ENCODE measurements at regions not wholly inside any gene's neighbourhood (a gene's known extent, or its start where the extent isn't known, plus 50 kb on each side); places are given as distances from the start of the nearest gene placed in this dataset.

DNA sequence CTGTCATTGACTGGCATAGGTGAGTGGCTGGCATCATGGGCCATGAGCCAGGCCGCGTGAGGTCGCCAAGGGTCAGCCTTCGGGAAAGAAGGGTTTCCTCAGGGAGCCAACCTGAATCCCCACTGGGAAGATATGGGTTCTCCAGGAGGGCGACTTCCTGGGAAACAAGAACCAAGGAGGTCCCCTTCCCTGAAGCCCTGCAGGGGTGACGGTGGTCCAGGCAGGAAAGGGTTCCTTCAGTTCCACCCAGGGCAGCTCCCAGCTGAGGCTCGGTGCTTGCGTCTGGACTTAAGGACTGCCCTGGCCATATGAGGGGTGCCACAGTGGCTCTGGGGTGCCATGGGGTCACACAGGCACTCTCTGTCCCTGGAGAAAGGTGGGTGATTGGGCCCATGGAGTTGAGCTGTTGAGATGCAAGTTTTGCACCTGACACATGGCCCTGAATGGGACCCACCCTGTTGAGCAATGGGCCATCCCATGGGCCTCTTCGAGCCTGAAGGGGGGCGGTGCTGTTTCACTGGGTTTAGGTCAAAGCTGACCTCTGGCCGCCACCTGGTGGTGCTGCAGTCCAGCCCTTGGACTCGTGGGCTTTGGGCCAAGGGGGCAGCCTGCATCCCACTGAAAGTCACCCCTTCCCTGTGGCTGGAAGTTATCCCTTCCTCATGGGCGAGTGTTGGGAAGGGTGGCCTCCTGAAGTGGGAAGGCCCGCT lies 228.1 kb downstream of the SNRPN start:
- DNase-seq: peak; percentile 39

DNA sequence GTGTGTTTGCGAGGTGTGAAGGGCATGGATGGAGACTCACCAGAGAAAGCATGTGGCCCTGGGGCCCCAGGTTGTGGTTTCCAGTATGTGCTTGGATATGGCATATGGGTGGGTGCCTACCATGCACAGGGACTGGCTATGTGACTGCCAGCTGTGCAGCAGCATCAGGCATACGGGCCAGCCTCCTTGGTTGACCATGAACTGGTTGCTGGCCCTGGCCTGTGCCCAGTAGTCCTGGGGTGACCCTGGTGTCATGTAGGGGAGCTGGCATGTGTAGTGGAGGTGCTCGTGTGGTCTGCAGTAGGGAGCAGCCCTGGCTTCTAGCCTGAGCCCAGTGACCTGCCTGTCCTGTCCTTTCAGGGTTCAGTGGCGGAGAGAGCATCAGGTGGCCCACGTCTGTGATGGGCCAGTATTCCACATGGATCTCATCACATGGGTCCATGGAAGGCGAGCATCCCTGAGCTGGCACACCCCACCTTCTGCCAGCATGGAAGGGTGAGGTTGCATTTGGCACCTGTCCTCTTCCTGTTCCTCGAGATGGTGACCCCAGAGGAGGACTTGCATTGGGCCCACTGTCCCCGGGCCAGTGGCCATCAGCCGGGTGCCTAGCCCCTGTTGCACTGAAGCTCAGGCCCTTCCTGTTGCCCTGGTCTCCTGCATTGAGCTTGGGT lies 228.9 kb downstream of the SNRPN start:
- DNase-seq: peak; percentile 53

DNA sequence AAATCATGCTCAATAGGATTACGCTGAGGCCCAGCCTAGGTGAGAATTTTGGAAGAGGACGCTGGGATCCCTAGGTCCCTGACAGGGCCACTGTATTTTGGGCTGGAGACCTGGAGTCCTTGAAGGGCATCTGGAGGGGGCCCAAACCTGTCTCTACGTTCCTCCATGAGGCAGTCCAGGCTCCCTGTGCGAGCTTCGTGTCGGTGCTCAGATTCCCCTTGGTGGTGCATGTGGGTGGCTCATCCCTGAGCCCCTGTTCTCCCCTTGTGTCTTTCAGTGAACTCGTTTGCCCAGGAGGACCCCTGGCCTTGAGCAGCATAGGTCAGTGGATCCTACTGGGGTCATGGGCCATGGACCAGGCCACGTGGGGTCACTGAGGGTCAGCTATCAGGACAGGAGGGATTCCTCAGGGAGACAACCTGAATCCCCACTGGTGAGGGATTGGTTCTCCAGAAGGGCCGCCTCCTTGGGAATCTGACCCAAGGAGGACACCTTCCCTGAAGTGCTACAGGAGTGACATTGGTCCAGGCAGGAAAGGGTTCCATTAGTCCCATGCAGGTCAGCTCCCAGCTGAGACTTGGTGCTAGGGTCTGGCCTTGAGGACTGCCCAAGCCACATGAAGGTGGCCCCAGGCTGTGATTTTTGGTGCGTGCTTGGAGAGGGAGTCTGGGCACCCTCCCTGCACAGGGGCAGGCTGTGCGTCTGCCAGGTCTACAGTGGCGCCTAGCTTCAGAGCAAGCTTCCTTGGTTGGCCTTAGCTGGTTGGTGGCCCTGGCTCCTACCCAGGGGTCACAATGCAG lies 229.8 kb downstream of the SNRPN start:
- peak; percentile 50 for DNase-seq

DNA sequence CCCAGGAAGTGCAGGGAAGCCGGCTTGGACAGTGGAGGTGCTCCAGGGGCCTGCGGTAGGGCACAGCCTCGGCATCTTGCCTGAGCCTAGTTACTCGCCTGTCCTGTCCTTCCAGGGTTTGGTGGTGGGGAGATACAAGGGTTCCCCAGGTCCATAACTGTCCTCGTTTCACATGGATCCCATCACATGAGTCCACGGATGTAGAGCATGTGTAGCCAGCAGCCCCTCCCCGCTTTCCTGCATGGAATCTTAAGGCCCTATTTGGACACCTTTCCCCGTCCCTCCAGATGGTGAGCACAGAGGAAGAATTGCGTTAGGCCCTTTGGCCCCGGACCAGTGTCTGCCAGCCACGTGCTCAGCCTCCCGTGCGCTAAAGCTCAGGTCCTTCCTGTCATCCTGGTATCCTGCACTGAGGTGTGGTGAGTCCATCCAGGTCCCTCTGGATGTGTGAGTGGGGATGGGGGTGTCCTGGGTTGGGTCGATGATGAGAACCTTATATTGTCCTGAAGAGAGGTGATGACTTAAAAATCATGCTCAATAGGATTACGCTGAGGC lies 230.4 kb downstream of the SNRPN start:
- DNase-seq: peak; percentile 43

DNA sequence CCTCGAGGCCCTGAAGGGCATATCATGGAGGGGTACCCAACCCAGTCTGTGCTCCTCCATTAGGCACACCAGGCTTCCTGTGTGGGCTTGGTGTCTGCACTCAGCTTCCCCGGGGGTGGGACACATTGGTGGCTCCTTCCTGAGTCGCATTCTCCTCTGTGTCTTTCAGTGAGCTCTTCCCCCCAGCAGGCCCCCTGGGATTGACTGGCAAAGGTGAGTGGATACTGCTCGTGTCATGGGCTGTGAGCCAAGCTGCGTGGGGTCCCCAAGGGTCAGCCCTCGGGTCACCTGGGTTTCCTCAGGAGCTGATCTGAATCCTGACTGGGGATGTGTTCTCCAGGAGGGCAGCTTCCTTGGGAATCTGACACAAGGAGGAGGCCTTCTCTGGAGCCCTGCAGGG lies 231.0 kb downstream of the SNRPN start:
- no peak for DNase-seq

DNA sequence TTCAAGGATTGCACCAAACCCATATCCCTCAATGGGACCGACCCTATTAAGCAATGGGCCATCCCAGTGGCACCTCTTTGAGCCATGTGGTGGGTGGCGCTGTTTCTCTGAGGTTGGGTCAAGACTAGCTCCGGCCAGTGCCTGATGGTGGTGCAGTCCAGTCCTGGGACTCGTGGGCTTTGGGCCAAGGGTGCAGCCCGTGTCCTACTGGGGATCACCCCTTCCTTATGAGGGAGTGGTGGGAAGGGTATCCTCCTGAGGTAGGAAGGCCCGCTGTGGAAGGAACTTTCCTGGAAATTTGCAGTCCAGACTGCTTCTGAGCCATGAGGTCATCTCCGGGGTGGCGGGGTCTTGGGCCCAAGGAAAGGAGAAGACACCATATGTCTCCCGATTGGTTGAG lies 231.6 kb downstream of the SNRPN start:
- peak; percentile 44 for DNase-seq

DNA sequence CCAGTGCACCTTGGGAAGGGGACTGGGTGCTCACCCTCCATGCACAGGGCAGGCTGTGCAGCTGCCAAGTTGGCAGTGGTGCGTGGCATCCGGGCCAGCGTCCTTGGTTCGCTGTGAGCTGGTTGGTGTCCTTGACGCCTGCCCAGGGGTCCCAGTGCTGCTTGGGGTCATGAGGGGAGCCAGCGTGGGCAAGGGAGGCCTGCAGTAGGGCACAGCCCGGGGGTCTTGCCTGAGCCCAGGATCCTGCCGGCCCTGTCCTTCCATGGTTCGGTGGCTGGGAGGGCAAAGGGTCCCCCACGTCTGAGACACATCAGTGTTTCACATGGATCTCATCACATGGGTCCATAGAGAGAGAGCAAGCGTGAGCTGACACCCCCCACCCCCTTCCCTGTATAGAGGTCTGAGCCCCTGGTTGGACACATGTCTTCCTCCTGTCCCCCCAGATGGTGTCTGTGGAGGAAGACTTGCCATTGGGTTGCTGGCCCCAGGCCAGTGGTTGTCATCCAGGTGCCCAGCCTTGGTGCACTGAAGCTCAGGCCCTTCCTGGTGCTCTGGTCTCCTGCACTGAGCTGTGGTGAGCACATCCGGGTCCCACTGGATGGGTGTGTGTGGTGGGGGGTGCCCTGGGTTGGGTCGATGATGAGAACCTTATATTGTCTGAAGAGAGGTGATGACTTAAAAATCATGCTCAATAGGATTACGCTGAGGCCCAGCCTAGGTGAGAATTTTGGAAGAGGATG lies 232.3 kb downstream of the SNRPN start:
- DNase-seq: no peak

DNA sequence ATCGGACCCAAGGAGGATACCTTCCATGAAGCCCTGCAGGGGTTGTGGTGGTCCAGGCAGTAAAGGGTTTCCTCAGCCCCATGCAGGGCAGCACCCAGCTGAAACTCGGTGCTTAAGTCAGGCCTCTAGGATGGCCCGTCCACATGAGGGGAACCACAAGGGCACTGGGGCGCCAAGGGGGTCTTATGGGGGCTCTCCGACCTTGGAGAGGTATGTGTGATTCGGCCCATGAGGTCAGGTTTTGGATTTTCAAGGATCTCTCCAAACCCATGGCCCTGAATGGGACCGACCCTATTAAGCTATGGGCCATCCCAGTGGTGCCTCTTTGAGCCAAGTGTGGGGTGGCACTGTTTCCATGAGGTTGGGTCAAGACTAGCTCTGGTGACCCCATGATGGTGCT lies 233.3 kb downstream of the SNRPN start:
- DNase-seq: no peak

DNA sequence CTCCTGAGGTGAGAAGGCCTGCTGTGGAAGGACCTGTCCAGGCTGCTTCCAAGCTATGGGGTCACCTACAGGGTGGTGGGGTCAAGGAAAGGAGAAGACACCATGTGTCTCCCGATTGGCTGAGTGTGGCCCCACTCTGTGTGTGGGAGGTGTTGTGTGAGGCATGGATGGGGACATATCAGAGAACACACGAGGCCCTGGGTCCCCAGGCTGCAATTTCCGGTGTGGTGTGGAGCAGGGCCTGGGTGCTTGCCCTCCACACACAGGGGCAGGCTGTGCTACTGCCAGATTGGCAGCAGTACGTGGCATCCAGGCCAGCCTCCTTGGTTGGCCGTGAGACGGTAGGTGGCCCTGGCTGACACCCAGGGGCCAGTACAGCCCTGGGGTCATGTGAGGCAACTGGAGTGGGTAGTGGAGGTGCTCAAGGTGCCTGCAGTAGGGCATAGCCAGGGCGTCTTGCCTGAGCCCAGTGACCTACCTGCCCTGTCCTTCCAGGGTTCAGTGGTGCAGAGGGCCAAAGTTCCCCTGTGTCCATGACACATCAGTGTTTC lies 233.8 kb downstream of the SNRPN start:
- no peak for DNase-seq

DNA sequence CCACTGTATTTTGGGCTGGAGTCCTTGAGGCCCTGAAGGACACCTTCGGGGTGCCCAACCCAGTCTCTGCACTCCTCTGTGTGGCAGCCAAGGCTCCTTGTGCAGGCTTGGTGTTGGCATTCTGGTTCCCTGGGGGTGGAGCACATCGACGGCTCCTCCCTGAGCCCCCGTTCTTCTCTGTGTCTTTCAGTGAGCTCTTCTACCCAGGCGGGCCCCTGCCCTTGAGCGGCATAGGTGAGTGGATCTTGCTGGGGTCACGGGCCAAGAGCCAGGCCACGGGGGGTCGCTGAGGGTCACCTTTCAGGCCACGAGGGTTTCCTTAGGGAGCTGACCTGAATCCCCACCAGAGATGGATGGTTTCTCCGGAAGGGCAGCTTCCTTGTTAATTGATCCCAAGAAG lies 234.8 kb downstream of the SNRPN start:
- no peak for DNase-seq

DNA sequence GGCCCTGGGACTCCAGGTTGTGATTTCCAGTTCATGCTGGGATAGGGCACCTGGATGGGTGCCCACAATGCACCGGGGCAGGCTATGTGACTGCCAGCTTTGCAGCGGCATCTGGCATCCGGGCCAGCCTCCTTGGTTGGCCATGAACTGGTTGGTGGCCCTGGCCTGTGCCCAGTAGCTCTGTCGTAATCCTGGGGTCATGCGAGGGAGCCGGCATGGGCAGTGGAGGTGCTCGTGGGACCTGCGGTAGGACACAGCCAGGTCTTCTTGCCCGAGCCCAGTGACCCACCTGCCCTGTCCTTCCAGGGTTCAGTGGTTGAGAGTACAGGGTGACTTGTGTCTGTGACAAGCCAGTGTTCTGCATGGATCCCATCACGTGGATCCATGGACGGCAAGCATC lies 237.9 kb downstream of the SNRPN start:
- DNase-seq: no peak

DNA sequence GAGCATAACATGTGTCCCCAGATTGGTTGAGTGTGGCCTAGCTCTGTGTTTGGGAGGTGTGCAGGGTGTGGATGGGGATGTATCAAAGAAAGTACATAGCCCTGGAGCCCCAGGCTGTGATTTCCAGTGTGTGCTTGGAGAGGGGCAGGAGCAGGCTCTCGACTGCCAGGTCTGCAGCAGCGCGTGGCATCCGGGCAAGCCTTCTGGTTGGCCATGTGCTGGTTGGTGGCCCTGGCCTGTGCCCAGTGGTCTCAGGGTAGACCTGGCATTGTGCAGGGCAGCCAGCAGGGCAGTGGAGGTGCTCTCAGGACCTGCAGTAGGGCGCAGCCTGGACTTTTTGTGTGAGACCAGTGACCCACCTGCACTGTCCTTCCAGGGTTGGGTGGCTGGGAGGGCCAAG lies 231.5 kb downstream of the UBE3A start:
- no peak for DNase-seq

DNA sequence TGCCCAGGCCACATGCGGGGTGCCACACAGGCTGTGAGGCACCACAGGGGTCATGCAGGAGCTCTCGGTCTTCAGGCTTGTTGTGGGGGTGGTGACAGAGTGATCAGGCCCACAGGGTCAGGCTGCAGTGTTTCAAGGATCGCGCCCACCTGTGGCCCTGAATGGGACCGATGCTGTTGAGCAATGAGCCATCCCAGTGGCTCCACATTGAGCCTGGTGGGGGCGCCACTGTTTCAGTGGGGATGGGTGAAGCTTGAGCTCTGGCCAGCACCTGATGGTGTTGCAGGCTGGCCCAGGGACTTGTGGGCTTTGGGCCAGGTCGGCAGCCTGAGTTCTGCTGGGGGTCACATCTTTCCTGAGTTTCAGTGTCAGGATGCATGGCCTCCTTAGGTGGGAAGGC lies 230.1 kb downstream of the UBE3A start:
- no peak for DNase-seq

DNA sequence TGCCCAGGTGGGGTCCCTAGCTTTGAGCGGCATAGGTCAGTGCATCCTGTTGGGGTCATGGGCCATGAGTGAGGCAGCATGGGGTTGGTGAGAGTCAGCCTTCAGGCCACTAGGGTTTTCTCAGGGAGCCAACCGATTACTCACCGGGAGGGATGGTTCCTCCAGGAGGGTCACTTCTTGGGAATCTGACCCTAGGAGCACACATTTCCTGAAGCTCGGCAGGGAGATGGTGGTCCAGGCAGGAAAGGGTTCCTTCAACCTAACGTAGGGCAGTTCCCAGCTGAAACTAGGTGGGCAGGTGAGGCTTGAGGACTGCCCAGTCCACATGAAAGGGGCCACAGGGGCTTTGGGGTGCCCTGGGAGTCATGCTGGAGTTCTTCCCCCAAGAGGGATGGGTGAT lies 218.0 kb downstream of the UBE3A start:
- no peak for DNase-seq

DNA sequence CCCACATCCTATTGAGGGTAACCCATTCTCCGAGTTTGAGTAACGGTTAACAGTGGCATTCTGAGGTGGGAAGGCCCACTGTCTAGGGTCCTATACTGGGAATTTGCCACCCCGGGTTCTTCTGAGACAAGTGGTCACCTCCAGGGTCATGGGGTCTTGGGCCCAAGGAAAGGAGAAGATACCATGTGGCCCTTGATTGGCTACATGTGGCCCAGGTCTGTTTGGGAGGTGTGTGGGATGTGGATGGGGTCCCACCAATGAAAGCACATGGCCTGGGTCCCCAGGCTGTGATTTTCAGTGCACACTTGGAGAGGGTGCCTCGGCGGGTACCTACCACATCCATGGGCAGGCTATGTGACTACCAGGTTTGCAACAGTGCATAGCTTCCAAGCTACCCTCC lies 214.4 kb downstream of the UBE3A start:
- no peak for DNase-seq

DNA sequence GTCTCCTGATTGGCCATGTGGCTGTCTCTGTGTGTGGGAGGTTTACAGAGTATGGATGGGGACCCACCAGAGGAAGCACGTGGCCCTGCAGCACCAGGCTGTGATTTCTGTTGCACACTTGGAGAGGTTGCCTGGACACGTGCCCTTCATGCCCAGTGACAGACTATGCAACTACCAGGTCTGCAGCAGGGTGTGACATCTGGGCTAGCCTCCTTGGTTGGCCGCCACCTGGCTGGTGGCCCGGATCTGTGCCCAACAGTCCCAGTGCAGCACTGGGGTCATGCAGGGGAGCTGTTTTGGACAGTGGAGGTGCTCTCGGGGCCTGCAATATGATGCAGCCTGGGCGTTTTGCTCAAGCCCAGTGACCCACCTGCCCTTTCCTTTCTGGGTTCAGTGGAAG lies 212.5 kb downstream of the UBE3A start:
- DNase-seq: no peak

DNA sequence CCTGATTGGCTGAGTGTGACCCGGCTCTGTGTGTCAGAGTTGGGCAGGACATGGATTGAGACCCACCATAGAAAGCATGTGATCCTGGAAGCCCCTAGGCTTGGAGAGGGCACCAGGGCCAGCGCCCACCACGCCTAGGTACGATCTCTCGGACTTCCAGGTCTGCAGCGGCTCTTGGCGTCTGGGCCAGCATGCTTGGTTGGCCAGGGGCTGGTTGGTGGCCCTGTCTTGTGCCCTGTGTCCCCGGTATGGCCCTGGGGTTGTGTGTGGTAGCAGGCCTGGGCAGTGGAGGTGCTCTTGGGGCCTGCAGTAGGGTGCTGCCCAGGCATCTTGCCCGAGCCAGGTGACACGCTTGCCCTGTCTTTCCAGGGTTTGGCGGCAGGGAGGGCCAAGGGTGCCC lies 210.6 kb downstream of the UBE3A start:
- DNase-seq: no peak

DNA sequence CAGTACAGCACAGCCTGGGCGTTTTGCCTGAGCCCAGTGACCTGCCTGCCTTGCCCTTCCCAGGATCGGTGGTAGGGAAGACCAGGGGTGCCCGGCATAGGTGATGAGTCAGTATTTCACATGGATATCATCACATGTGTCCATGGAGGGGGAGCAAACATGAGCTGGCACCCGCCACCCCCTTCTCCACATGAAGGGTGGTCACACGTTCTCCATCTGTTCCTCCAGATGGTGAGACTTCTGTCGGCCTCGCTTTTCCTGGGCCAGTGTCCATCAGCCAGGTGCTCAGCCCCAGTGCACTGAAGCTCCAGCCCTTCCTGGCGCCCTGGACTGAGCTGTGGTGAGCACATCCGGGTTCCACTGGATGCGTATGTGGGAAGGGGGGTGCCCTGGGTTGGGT lies 208.4 kb downstream of the UBE3A start:
- no peak for DNase-seq

DNA sequence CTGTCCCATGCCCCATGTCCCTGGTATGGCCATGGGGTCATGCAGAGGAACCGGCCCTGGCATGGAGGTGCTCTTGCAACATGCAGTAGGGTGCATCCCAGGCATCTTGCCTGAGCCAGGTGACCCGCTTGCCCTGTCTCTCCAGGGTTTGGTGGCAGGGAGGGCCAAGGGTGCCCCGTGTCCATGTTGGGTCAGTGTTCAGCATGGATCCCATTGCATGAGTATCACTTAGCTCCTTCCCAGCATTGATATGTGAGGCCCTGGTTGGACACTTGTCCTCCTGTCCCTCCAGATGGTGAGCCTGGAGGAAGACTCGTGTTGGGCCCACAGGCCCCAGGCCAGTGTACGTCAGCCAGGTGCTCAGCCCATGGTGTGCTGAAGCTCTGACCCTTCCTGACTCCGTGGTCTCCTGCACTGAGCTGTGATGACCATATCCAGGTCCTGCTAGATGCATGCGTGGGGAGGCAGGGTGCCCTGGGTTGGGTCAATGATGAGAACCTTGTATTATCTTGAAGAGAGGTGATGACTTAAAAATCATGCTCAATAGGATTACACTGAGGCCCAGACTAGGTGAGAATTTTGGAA lies 205.0 kb downstream of the UBE3A start:
- no peak for DNase-seq

DNA sequence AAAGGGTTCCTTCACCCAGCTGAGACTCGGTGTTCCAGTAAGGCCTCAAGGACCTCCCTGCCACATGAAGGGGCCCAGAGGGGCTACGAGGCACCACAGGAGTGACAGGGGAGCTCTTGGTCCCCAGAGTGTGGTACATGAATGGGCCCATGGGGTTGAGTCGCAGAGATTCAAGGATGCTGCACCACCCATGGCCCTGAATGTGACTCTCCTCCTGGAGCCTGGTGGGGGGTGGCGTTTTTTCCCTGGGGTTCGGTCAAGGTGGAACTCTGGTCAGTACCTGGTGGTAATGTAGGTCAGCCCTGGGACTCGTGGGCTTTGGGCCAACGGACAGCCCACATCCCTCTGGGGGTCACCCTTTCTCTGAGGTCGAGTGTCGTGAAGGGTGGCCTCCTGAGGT lies 204.0 kb downstream of the UBE3A start:
- no peak for DNase-seq

DNA sequence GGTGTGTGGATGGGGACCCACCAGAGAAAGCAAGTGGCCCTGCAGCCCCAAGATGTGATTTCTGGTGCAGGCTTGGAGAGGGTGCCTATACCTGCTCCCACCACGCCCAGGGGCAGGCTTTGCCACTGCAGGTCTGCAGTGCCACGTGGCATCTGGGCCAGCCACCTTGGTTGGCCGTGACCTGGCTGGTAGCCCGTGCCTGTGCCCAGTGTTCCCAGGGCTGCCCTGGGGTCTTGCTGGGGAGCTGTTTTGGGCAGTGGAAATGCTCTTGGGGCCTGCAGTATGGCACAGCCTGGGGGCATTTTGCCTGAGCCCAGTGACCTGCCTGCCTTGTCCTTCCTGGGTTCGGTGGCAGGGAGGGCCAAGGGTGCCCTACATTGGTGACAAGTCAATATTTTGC lies 203.4 kb downstream of the UBE3A start:
- no peak for DNase-seq

DNA sequence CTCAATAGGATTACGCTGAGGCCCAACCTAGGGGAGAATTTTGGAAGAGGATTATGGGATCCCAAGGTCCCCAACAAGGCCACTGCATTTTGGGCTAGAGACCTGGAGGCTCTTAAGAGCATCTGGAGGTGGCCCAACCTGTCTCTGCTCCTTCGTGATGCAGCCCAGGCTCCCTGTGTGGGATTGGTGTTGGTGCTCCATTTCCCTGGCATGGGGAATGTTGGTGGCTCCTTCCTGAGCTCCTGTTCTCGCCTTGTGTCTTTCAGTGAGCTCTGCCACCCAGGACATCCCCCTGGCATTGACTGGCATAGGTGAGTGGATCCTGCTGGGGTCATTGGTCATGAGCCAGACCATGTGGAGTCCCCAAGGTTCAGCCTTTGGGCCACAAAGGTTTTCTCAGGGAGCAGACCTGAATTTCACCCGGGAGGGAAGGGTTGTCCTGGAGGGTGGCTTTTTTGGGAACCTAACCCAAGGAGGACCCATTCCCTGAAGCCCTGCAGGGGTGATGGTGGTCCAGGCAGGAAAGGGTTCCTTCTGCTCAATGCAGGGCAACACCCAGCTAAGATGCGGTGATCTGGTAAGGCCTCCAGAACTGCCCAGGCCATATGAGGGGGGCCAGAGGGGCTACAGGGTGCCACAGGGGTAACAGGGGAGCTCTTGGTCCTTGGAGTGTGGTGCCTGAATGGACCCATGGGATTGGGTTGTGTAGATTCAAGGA lies 202.5 kb downstream of the UBE3A start:
- no peak for DNase-seq
